OCI-LY7 (cell line): ENCODE measurements at regions not wholly inside any gene's neighbourhood (a gene's known extent, or its start where the extent isn't known, plus 50 kb on each side); places are given as distances from the start of the nearest gene placed in this dataset.

ENCODE experiments used
- BruUV-seq: library from RNA; stranded (reverse); fragments of 400-500 nt; replicated peaks from 2 replicates; lab custom pipeline; 2021; lab: Mats Ljungman, UMichigan
- CTCF ChIA-PET: fragments of 300-600 bp; sonication (Branson Sonifier 250); formaldehyde crosslinking; loops from one replicate; lab custom pipeline; 2022; ENCODE audit warnings: antibody characterized with exemption; ENCODE audit not compliant: unreplicated experiment; lab: Charles Lee
- POLR2A ChIA-PET: fragments of 300-600 bp; sonication (Branson Sonifier 250); formaldehyde crosslinking; loops from one replicate; lab custom pipeline; 2022; ENCODE audit warnings: antibody characterized with exemption; lab: Charles Lee
- DNase-seq: peaks from one replicate; pipeline ENCODE4 v3.0.0-alpha.2; 2015; ENCODE audit warnings: low spot score
- H2AFZ ChIP-seq: fragments of 200-600 bp; sonication (generic), shearing (Covaris generic); 2 replicates; pipeline ENCODE4 v1.6.1; 2014; ENCODE audit warnings: mild to moderate bottlenecking, antibody characterized with exemption, low read length, moderate library complexity
- H3K27ac ChIP-seq: fragments of 200-600 bp; sonication (generic); 2 replicates; pipeline ENCODE4 v1.5.1; 2014; ENCODE audit warnings: mixed run types, low read depth, mild to moderate bottlenecking, moderate library complexity, low read length, inconsistent platforms; ENCODE audit not compliant: poor library complexity, severe bottlenecking
- H3K36me3 ChIP-seq: fragments of 200-600 bp; sonication (generic); 2 replicates; pipeline ENCODE4 v1.6.1; 2014; ENCODE audit warnings: mild to moderate bottlenecking, antibody characterized with exemption, low read length, moderate library complexity, mixed read lengths; ENCODE audit not compliant: insufficient read depth
- H3K4me1 ChIP-seq: fragments of 200-600 bp; sonication (generic); 2 replicates; pipeline ENCODE4 v1.5.1; 2014; ENCODE audit warnings: mild to moderate bottlenecking, low read length; ENCODE audit not compliant: insufficient read depth, poor library complexity, severe bottlenecking
- H3K4me2 ChIP-seq: fragments of 200-600 bp; sonication (generic); 2 replicates; pipeline ENCODE4 v1.6.1; 2014; ENCODE audit warnings: mild to moderate bottlenecking, low read length
- H3K4me3 ChIP-seq: fragments of 200-600 bp; sonication (generic); 2 replicates; pipeline ENCODE4 v1.5.1; 2014; ENCODE audit warnings: mild to moderate bottlenecking, low read depth, low read length; ENCODE audit not compliant: poor library complexity, severe bottlenecking
- H3K79me2 ChIP-seq: fragments of 200-600 bp; sonication (generic); 2 replicates; pipeline ENCODE4 v1.6.1; 2016; ENCODE audit warnings: low read depth, mild to moderate bottlenecking, low read length, moderate library complexity, mixed read lengths; ENCODE audit not compliant: insufficient read depth
- H3K9me2 ChIP-seq: fragments of 200-600 bp; sonication (generic); 2 replicates; pipeline ENCODE4 v1.6.1; 2016; ENCODE audit warnings: mild to moderate bottlenecking, low read length, mixed read lengths; ENCODE audit not compliant: insufficient read depth
- H3K9me3 ChIP-seq: fragments of 200-600 bp; sonication (generic); 2 replicates; pipeline ENCODE4 v1.6.1; 2014; ENCODE audit warnings: mild to moderate bottlenecking, mixed run types, low read length, mixed read lengths
- H4K20me1 ChIP-seq: fragments of 200-600 bp; sonication (generic); 2 replicates; pipeline ENCODE4 v1.6.1; 2014; ENCODE audit warnings: mild to moderate bottlenecking, antibody characterized with exemption, low read length, moderate library complexity, mixed read lengths; ENCODE audit not compliant: insufficient read depth
- CTCF ChIP-seq: fragments of 200-600 bp; sonication (generic); conservative IDR thresholded peaks from 2 replicates; pipeline ENCODE4 v1.5.1; 2014; ENCODE audit warnings: mild to moderate bottlenecking, antibody characterized with exemption, low read length, moderate library complexity, mixed read lengths
- EZH2phosphoT487 ChIP-seq: fragments of 200-600 bp; sonication (generic); IDR thresholded peaks from 2 replicates; pipeline ENCODE4 v1.6.1; 2018; ENCODE audit warnings: low read depth, borderline replicate concordance, mild to moderate bottlenecking, mixed run types, antibody characterized with exemption, low read length, moderate library complexity, mixed read lengths
- intact Hi-C: fragments of 100-400 bp; cut with micrococcal nuclease; formaldehyde crosslinking; loops from one replicate; pipeline ENCODE4 v1.10.0; 2022; ENCODE audit not compliant: unreplicated experiment

- no peak overlapping the region for H3K27ac ChIP-seq
- intact Hi-C loops = loop anchor here (10.0 kb wide), 1 partner anchor 337 kb away; no protein-coding TSS in a partner anchor
- H3K9me3 ChIP-seq = peaks cover 4% of the 10 kb centered on the region; the same call in 1 of the 2 replicates
- peaks cover 58% of the 10 kb centered on the region for H3K4me1 ChIP-seq
- no peak overlapping the region for H3K4me2 ChIP-seq
- peaks cover 4% of the 10 kb centered on the region; the same call in 1 of the 2 replicates for H3K36me3 ChIP-seq
- TF ChIP-seq CTCF (no peak), EZH2phosphoT487 (no peak)
- H3K79me2 ChIP-seq = no peaks in the 10 kb centered on the region
- H2AFZ ChIP-seq = no peak overlapping the region
- POLR2A ChIA-PET = no interaction called here
- no peaks in the 10 kb centered on the region for H3K9me2 ChIP-seq
- DNase-seq = no peak
- no peak overlapping the region for H3K4me3 ChIP-seq
- H4K20me1 ChIP-seq = no peaks in the 10 kb centered on the region
- CTCF ChIA-PET = no interaction called here
- BruUV-seq = no TSS peak
Measured at GRCh38 chr18:57087644-57088376, 59.1 kb upstream of the BOD1L2 start.

GRCh38 chr18:57088883-57089282 is 58.0 kb upstream of the BOD1L2 start:
- TF ChIP-seq EZH2phosphoT487 (no peak), CTCF (no peak)
- Histone ChIP-seq H4K20me1 (no peaks in the 10 kb centered on the region), H3K79me2 (no peaks in the 10 kb centered on the region), H3K9me2 (no peaks in the 10 kb centered on the region), H3K4me2 (peak overlapping the region; percentile 67), H3K4me3 (no peak overlapping the region), H3K27ac (no peak overlapping the region), H3K9me3 (no peaks in the 10 kb centered on the region), H3K4me1 (peaks cover 49% of the 10 kb centered on the region), H3K36me3 (no peaks in the 10 kb centered on the region), H2AFZ (no peak overlapping the region)
- no TSS peak for BruUV-seq
- intact Hi-C loops = loop anchor here (1.0 to 10.0 kb wide), 2 partner anchors 72 to 336 kb away; no protein-coding TSS in a partner anchor
- DNase-seq = peak; percentile 87
- ChIA-PET CTCF (no interaction called here), POLR2A (no interaction called here)

- H4K20me1 ChIP-seq = no peaks in the 10 kb centered on the region
- TF ChIP-seq EZH2phosphoT487 (no peak), CTCF (no peak)
Measured at GRCh38 chr18:57089702-57090101, 57.2 kb upstream of the BOD1L2 start.

More at GRCh38 chr18:57089702-57090101, 57.2 kb upstream of the BOD1L2 start:
- ChIA-PET CTCF (no interaction called here), POLR2A (interaction anchor here (0.5 kb wide), 1 partner anchor 46 kb away, joined by 3 read pairs; no protein-coding TSS in a partner anchor)
- no peak overlapping the region for H2AFZ ChIP-seq
- H3K9me2 ChIP-seq = no peaks in the 10 kb centered on the region
- H3K36me3 ChIP-seq = no peaks in the 10 kb centered on the region
- H3K4me2 ChIP-seq = peak overlapping the region; percentile 67
- H3K4me1 ChIP-seq = peaks cover 41% of the 10 kb centered on the region
- no peak for DNase-seq
- H3K9me3 ChIP-seq = no peaks in the 10 kb centered on the region
- H3K27ac ChIP-seq = no peak overlapping the region
- no peak overlapping the region for H3K4me3 ChIP-seq
- H3K79me2 ChIP-seq = no peaks in the 10 kb centered on the region
- BruUV-seq = no TSS peak
- intact Hi-C loops = loop anchor here (1.0 to 10.0 kb wide), 2 partner anchors 72 to 335 kb away; no protein-coding TSS in a partner anchor
